Neural cell (in vitro differentiated cells): ENCODE measurements at regions not wholly inside any gene's neighbourhood (a gene's known extent, or its start where the extent isn't known, plus 50 kb on each side); places are given as distances from the start of the nearest gene placed in this dataset.

Experiments used
- EP300 ChIP-seq: fragments of 450-650 bp; conservative IDR thresholded peaks from 2 replicates; pipeline ENCODE4 v1.6.1; 2014; ENCODE audit warnings: antibody characterized with exemption, mild to moderate bottlenecking, moderate library complexity; ENCODE audit not compliant: poor library complexity, severe bottlenecking
- MXI1 ChIP-seq: fragments of 450-650 bp; conservative IDR thresholded peaks from 2 replicates; pipeline ENCODE4 v1.6.1; 2014; ENCODE audit warnings: antibody characterized with exemption, mild to moderate bottlenecking; ENCODE audit not compliant: poor library complexity, severe bottlenecking
- POLR2AphosphoS5 ChIP-seq: IDR thresholded peaks from 2 replicates; pipeline ENCODE4 v1.6.1; 2012
- RAD21 ChIP-seq: fragments of 450-650 bp; conservative IDR thresholded peaks from 2 replicates; pipeline ENCODE4 v1.6.1; 2014; ENCODE audit warnings: antibody characterized with exemption, mild to moderate bottlenecking, moderate library complexity
- SMC3 ChIP-seq: fragments of 450-650 bp; conservative IDR thresholded peaks from 2 replicates; pipeline ENCODE4 v1.6.1; 2014; ENCODE audit warnings: antibody characterized with exemption, mild to moderate bottlenecking, moderate library complexity; ENCODE audit not compliant: poor library complexity
- TF ChIP-seq, protein P1 (sequence below): fragments of 450-650 bp; IDR thresholded peaks from 2 replicates; pipeline ENCODE4 v1.5.1; 2014; ENCODE audit warnings: antibody characterized with exemption, mild to moderate bottlenecking, moderate library complexity; ENCODE audit not compliant: poor library complexity, severe bottlenecking

DNA sequence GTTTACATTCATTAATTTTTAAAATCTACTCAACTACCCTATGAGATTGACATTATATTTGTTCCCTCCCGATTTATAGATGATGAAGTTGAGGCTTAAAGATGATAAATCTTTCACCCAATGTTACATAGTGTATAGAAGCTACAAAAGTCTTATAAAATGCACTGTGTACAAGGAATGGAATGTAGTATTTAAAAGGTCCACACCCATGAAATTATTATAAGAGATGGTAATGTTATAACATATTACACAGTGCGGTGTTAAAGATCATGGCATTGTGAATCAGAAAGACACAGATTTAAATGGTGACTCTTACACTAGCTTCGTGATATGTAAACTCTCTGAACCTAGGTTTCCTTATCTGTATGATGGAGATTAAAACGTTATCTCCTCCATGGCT lies 141.6 kb upstream of the CHD1 start:
- TF ChIP-seq, protein P1, sequence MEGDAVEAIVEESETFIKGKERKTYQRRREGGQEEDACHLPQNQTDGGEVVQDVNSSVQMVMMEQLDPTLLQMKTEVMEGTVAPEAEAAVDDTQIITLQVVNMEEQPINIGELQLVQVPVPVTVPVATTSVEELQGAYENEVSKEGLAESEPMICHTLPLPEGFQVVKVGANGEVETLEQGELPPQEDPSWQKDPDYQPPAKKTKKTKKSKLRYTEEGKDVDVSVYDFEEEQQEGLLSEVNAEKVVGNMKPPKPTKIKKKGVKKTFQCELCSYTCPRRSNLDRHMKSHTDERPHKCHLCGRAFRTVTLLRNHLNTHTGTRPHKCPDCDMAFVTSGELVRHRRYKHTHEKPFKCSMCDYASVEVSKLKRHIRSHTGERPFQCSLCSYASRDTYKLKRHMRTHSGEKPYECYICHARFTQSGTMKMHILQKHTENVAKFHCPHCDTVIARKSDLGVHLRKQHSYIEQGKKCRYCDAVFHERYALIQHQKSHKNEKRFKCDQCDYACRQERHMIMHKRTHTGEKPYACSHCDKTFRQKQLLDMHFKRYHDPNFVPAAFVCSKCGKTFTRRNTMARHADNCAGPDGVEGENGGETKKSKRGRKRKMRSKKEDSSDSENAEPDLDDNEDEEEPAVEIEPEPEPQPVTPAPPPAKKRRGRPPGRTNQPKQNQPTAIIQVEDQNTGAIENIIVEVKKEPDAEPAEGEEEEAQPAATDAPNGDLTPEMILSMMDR, result no peak
- no peak for TF ChIP-seq MXI1
- TF ChIP-seq SMC3, result no peak
- TF ChIP-seq POLR2AphosphoS5, result no peak
- TF ChIP-seq EP300, result no peak
- TF ChIP-seq RAD21, result no peak
